Muscle layer of colon (tissue), 2 donors: ENCODE measurements at regions not wholly inside any gene's neighbourhood (a gene's known extent, or its start where the extent isn't known, plus 50 kb on each side); places are given as distances from the start of the nearest gene placed in this dataset.
"Not testable (repeated sequence)": the region's sequence is repeated elsewhere in the genome, so short reads cannot be mapped to it uniquely, and the experiment has no call there.

Source experiments
- H3K27ac ChIP-seq: one replicate; pipeline ENCODE4 v1.7.0; 2013; ENCODE audit warnings: low read depth, mild to moderate bottlenecking, low read length, moderate library complexity
- H3K27me3 ChIP-seq, 2 donors: one replicate each; pipeline ENCODE4 v1.7.0; 2013; ENCODE audit warnings: low read length in 2 of 2, mild to moderate bottlenecking in 2 of 2; ENCODE audit not compliant: insufficient read depth in 2 of 2, control insufficient read depth in 1 of 2
- H3K36me3 ChIP-seq: one replicate; pipeline ENCODE4 v1.7.0; 2013; ENCODE audit warnings: mild to moderate bottlenecking, low read length; ENCODE audit not compliant: insufficient read depth
- H3K4me1 ChIP-seq: one replicate; pipeline ENCODE4 v1.7.0; 2013; ENCODE audit warnings: mild to moderate bottlenecking, low read length; ENCODE audit not compliant: insufficient read depth
- H3K4me3 ChIP-seq, 2 donors: one replicate each; pipeline ENCODE4 v1.7.0; 2013; ENCODE audit warnings: low read length in 2 of 2, low read depth in 1 of 2, mild to moderate bottlenecking in 1 of 2, moderate library complexity in 1 of 2
- H3K9ac ChIP-seq: one replicate; pipeline ENCODE4 v1.7.0; 2013; ENCODE audit warnings: low read length
- H3K9me3 ChIP-seq: one replicate; pipeline ENCODE4 v1.7.0; 2013; ENCODE audit warnings: mild to moderate bottlenecking, low read length
- donor health status: abdominal sarcoma.
- donor health status: Adenocarcinoma of cecum.

DNA sequence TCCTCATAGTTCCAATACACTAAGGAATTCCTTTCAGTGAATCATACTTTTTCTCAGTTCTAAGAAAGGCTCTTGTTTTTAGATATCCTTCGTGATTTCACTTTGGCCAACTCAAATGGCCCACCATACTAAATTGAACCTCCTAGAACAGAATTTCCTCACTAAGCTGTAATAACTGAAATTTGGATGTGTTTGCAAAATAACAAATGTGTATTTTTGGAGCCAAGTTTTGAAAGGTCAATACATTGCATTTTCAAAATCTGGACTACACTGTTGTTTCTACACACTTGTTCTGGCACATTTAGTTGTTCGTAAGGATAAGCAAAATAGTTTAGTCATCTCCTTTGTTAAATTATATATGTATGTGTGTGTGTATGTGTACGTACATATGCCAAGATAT, 439.0 kb upstream of the STXBP6 start:
- H3K36me3 ChIP-seq, result no peaks in the 10 kb centered on the region
- no peak overlapping the region for H3K4me3 ChIP-seq
- no peak overlapping the region for H3K27ac ChIP-seq
- H3K9me3 ChIP-seq, result no peaks in the 10 kb centered on the region
- peaks cover 7% of the 10 kb centered on the region for H3K4me1 ChIP-seq
- no peak overlapping the region for H3K9ac ChIP-seq
- H3K27me3 ChIP-seq, result no peaks in the 10 kb centered on the region

DNA sequence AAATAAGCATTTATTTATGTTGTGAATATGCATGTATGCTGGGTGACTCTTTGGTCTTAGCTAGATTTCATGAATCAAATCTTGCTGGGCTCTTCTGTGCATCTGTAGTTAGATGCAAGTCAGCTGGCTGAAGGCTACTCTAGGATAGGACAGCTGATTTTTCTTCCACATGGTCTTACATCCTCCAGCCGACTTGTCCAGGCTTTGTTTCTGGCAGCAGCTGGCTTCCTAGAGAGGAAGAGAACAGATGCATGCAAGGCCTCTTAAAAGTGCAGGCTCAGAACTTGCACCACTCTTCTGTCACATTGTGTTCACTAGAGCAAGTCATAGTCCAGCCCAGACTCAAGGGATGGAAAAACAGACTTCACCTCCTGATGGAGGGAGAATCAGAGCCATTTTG, 435.4 kb upstream of the STXBP6 start:
- Histone ChIP-seq H3K27me3 (no peaks in the 10 kb centered on the region), H3K4me1 (peaks cover 7% of the 10 kb centered on the region), H3K36me3 (no peaks in the 10 kb centered on the region), H3K4me3 (no peak overlapping the region), H3K9ac (no peak overlapping the region), H3K27ac (no peak overlapping the region), H3K9me3 (no peaks in the 10 kb centered on the region)

DNA sequence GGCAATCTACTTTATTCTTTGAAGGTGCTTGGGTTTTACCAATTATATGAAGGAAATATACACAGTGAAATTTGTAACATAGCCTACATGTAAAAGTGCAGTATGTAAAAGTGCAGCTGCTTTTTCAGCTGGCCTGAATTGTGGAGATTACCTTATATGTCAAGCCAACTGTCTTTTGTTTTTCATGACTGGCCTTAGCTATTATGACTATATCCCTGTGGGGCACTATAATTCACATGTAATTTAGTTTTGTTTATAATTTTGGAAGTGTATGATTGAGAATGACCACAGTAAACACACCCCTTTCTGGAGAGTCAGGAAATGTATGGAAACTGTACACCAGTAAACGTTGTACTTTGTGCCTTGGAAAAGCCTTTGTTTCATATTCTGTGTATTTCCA, 435.0 kb upstream of the STXBP6 start:
- no peaks in the 10 kb centered on the region for H3K36me3 ChIP-seq
- H3K9me3 ChIP-seq, result no peaks in the 10 kb centered on the region
- no peak overlapping the region for H3K27ac ChIP-seq
- peaks cover 7% of the 10 kb centered on the region for H3K4me1 ChIP-seq
- H3K9ac ChIP-seq, result no peak overlapping the region
- no peaks in the 10 kb centered on the region for H3K27me3 ChIP-seq
- H3K4me3 ChIP-seq, result no peak overlapping the region

DNA sequence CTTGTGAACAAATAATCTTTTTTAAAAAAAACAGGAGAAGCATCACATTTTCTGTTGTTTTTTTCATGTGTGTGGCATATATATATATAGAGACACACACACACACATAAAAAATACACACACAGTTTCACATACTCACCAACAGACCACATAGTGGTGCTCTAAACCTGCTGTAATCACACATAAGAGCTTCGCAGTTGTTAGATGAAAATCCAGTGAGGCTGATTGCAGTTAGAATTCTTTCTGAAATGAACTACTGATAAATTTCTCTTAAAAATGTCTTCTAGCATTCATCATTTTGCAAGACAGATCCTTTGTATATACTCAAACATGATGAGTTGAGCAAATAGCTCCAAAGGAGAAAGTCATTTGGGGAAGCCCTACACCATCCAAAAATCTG, 434.3 kb upstream of the STXBP6 start:
- no peaks in the 10 kb centered on the region for H3K36me3 ChIP-seq
- no peak overlapping the region for H3K9ac ChIP-seq
- H3K27me3 ChIP-seq, result no peaks in the 10 kb centered on the region
- no peaks in the 10 kb centered on the region for H3K9me3 ChIP-seq
- peaks cover 7% of the 10 kb centered on the region for H3K4me1 ChIP-seq
- H3K27ac ChIP-seq, result no peak overlapping the region
- no peak overlapping the region for H3K4me3 ChIP-seq

DNA sequence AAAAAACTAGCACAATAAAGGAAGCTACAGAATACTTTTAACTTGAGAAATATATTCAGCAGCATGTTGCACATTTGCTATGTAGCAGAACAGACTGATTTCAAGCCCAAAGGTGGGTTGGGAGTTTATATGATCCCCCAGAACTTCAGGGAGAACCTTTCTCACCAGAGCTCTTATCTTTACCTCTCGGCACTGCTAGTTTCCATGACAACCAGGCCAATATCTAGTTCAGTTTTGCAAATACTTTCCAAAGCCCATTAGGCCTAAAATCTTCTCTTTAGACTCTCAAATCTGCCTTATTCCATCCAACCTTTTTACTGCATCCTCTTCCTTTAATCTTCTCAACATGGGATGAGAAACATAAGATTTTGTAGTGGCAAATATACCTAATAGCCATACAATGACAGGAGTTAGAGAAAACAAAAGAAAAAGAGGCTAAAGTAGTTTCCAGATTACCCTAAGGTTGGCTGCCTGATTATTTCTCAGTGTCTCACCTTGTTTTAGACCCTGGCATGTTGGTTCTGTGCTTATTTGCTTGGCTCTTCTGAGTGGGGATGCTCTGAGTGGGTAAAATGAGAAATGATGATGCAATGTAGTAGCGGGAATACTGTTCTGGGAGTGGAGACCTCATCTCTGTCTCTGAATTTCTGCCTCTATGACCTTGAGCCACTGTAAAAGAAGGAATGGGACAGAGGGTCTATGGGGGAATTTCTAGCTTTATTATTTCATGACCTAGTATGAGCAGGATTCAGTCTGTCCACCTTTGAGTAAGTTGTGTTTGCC, 427.6 kb upstream of the STXBP6 start:
- Histone ChIP-seq H3K27me3 (no peaks in the 10 kb centered on the region), H3K36me3 (no peaks in the 10 kb centered on the region), H3K9me3 (no peaks in the 10 kb centered on the region), H3K27ac (no peak overlapping the region), H3K4me3 (no peak overlapping the region), H3K9ac (no peak overlapping the region), H3K4me1 (no peaks in the 10 kb centered on the region)

DNA sequence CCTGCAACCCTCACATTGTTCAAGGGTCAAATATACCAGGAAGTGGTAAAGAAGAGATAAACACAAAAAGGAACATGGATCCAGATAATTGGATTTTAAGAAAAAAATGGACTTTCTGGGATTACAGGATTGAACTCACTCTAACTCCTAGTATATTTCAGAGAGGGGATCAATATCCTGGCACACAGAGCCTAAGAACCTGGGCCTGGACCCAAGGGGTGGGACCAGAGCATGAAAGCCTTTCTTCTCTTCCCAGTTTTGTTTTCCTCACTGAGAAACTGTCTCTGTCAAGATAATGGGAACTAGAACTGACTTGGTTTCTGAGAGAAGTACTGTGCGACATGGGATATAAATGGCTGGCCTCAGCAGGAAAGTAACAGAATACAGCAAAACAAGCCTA, 422.8 kb upstream of the STXBP6 start:
- H3K27me3 ChIP-seq, result no peaks in the 10 kb centered on the region
- H3K9me3 ChIP-seq, result no peaks in the 10 kb centered on the region
- no peak overlapping the region for H3K4me3 ChIP-seq
- H3K36me3 ChIP-seq, result no peaks in the 10 kb centered on the region
- H3K4me1 ChIP-seq, result no peaks in the 10 kb centered on the region
- no peak overlapping the region for H3K9ac ChIP-seq
- H3K27ac ChIP-seq, result no peak overlapping the region

DNA sequence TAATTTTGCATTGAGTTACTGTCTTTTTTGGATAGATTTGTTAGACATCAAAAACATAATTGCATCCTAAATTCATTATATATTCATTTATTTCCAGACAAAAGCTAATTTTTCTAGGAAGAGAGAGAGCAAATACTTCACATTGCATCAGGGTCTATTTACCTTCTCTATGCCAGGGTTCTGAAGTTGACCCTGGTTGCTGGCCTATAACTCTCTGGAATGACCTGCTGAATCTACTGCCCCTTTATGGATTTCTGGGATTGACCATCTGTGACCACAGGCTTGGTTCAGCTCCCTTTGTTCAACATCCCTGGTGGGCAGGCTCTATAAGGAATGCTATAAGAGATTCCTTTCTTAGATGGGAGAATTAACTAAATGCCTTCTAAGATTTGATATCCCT, 414.8 kb upstream of the STXBP6 start:
- no peak overlapping the region for H3K27ac ChIP-seq
- H3K9ac ChIP-seq, result no peak overlapping the region
- no peaks in the 10 kb centered on the region for H3K4me1 ChIP-seq
- H3K9me3 ChIP-seq, result no peaks in the 10 kb centered on the region
- H3K36me3 ChIP-seq, result no peaks in the 10 kb centered on the region
- no peak overlapping the region for H3K4me3 ChIP-seq
- H3K27me3 ChIP-seq, result no peaks in the 10 kb centered on the region

DNA sequence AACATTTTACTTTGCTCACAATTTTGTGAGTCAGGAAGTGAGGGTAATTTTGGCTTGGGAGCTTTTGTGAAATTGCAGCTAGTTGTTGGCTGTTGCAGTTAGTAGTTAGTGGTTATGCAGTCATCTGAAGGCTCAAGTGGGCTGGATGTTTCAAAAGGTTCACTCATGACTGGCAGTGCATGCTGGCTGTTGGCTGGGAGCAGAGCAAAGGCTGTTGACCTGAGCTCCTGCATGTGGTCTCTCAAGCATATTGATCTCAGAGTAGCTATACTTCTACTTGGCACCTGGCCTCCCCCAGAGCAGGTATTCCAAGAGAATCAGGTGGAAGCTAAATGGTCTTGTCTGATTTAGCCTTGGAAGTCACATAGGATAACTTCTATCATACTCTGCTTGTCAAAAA, 414.1 kb upstream of the STXBP6 start:
- Histone ChIP-seq H3K27ac (no peak overlapping the region), H3K9me3 (no peaks in the 10 kb centered on the region), H3K27me3 (no peaks in the 10 kb centered on the region), H3K4me3 (no peak overlapping the region), H3K9ac (no peak overlapping the region), H3K36me3 (no peaks in the 10 kb centered on the region), H3K4me1 (no peaks in the 10 kb centered on the region)

DNA sequence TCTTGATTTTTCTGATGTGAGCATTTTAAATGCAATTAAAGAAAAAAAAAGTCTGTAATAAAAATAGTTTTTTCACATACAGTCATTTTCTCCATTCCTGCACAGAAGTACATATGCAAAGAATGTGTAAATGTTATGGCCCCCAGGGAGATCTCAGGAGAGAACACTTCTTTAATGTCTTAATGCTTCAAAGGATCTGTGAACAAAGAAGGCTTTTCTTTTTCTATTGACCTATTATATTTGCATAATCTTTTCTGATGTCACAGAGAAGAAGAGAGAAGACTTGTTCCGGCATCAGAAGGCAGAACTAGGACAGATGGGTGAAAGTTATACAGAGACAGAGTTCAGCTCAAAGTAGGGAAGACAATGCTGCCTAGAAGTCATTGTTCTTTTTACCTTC, 413.5 kb upstream of the STXBP6 start:
- H3K27ac ChIP-seq, result no peak overlapping the region
- no peaks in the 10 kb centered on the region for H3K27me3 ChIP-seq
- H3K36me3 ChIP-seq, result no peaks in the 10 kb centered on the region
- H3K9me3 ChIP-seq, result no peaks in the 10 kb centered on the region
- no peak overlapping the region for H3K4me3 ChIP-seq
- H3K9ac ChIP-seq, result no peak overlapping the region
- no peaks in the 10 kb centered on the region for H3K4me1 ChIP-seq

DNA sequence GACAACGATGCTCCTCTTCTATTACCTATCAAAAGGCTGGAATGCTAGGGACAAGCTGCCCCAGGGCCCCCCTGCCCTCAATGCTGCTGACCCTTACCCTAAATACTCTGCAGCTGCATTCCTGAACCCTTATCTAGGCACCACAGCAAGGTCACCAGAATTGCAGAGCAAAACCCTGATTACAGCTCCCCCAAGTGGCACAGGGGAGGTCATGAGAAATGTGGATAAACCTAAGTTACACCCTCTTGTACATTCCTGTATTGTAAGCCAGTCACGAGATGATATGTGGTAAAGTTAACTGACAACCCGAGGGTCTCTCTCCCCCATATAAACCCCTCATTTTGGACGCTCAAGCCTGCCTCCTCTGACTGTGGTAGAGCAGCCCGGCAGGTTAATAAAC, 411.8 kb upstream of the STXBP6 start:
- no peak overlapping the region for H3K9ac ChIP-seq
- H3K27me3 ChIP-seq, result no peaks in the 10 kb centered on the region
- H3K36me3 ChIP-seq, result no peaks in the 10 kb centered on the region

DNA sequence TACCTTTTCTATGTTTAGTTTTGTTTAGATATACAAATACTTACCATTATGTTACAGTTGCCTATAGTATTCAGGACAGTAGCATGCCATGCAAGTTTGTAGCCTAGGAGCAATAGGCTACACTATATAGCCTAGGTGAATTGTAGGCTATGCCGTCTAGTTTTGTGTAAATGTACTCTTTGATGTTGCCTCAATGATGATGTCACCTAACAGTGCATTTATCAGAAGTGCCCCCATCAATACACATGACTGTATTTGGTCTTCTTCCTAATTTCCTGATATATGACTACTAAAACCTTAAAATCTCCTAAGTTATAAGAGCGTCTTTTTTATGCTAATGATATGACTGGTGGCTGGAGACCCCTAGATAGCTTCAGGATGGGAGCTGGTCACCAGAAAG, 394.4 kb upstream of the STXBP6 start:
- Histone ChIP-seq H3K9ac (no peak overlapping the region), H3K9me3 (no peaks in the 10 kb centered on the region), H3K4me1 (no peaks in the 10 kb centered on the region), H3K27me3 (no peaks in the 10 kb centered on the region), H3K27ac (no peak overlapping the region), H3K4me3 (no peak overlapping the region), H3K36me3 (no peaks in the 10 kb centered on the region)

More for the DNA sequence above, 411.8 kb upstream of the STXBP6 start:
- no peak overlapping the region for H3K4me3 ChIP-seq
- no peaks in the 10 kb centered on the region for H3K9me3 ChIP-seq
- H3K4me1 ChIP-seq, result no peaks in the 10 kb centered on the region
- H3K27ac ChIP-seq, result no peak overlapping the region

DNA sequence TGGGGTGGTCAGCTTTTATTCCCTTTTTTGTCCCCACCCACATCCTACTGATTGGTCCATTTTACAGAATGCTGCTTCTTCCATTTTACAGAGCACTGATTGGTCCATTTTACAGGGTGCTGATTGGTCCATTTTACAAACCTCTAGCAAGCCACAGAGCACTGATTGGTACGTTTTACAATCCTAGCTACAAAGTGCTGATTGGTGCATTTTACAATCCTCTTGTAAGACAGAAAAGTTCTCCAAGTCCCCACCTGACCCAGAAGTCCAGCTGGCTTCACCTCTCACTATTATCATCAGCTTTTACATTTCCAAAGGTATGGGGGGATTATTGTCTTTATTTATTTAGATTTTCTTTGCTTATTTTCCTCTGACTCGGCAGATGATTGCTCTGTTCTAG, 390.4 kb upstream of the STXBP6 start:
- H3K4me3 ChIP-seq, H3K27ac ChIP-seq, H3K4me1 ChIP-seq, H3K36me3 ChIP-seq, H3K9me3 ChIP-seq, H3K27me3 ChIP-seq, H3K9ac ChIP-seq: not testable (repeated sequence)
